Left lobe of liver (tissue), 2 donors: ENCODE measurements at regions not wholly inside any gene's neighbourhood (a gene's known extent, or its start where the extent isn't known, plus 50 kb on each side); places are given as distances from the start of the nearest gene placed in this dataset.
"Not testable (repeated sequence)": the region's sequence is repeated elsewhere in the genome, so short reads cannot be mapped to it uniquely, and the experiment has no call there.

ENCODE experiments used
- ATAC-seq: fragments of 200-7000 bp; cut with Tn5 transposase; one replicate; pipeline ENCODE4 v1.9.1; 2020; ENCODE audit warnings: mild to moderate bottlenecking, moderate library complexity
- DNase-seq: peaks from one replicate; pipeline ENCODE4 v3.0.0-alpha.2; 2020; ENCODE audit warnings: low spot score
- donor health status: DM: no; HTN: no; CAD: no; lungs with moderate emphysema.
- donor health status: DM: no; HTN: yes; CAD: no.

DNA sequence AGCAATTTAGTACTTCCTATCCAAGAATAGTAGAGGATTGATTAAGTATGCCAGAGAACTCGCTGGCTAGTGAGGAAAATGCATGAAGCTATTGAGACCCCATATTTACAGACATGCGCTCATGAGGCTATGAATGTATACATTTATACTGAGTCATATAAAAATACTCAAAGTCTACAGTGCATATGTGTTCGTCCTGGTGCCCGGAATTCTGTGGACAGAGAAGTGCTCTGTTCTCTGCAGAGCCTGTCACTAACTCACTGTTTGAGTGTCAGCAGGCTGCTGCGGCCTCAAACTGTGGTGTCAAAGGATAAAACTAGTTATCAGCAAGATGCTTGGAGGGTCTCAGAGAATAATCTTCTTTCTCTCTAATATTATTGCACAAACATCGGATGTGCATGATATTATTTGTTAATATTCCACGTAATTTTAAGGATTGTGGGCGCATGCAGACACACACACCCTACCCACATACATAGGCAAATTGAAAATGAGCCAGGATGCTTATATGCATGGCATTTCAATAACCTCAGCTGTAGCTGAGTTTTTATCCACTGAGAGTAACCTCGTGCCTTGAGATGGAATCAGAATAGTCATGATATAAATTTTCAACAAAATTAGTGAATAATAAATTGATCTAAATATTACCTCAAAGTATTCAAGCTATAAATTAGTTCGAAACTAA lies 50.0 kb upstream of the TSC22D2 start:
- DNase-seq (no peak), ATAC-seq (no peak)

DNA sequence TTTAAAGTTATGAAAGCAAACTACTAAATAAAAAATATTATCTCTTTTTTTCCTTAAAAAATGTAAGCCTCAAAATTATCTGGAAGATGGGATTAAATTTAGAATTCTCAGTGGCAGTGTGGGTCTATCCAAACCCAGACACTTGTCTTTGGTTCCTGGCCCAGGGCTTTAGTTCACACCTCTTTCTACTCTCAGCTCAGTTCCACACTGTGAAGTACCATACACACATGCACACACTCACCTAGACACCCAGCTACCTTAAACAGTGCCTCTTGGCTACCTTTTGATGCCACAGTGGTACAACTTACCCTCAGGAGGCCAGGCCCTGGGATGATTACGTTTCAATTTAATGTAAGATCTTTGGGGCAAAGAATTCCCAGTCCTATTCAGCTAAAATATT lies 51.0 kb upstream of the TSC22D2 start:
- no peak for ATAC-seq
- no peak for DNase-seq

DNA sequence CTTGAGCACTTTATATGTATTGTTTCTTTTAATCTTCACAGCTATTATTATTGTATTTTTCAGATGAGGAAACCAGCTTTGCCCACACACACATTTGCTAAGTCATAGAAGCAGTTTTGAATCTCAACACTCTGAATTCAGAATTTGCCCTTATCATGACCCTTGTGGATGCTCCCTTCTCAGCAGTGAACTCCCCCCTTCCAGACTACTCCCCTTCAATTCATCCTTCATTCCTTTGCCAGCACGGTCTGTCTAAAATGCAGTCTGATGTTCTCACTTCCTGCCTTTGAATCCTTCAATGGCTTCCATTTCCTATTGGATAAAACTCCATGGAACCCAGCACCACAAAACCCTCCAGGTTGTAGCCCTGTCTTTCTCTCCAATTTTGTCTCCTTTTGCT lies 52.5 kb upstream of the TSC22D2 start:
- no peak for ATAC-seq
- DNase-seq, result no peak

- ATAC-seq (no peak), DNase-seq (no peak)
Measured at GRCh38 chr3:150352931-150353330, 55.2 kb upstream of the TSC22D2 start.

DNA sequence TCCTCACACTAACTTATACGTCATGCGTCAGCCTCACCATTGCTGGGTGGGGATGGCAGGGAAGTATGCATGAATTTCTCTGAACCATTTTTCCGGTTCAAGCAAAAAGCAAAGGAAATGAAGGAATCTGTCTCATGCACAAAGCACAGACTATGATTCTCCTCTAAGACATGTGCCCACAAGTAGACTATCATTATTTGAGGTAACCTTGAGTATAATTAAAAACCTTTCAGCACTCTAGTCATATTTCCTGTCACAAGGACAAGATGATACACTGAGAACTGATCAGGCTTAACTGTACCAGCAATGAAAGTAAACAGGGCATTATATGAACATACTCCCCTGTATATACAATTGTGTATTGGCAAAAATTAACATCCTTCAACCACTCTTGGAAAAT lies 56.7 kb upstream of the TSC22D2 start:
- DNase-seq (no peak), ATAC-seq (no peak)

DNA sequence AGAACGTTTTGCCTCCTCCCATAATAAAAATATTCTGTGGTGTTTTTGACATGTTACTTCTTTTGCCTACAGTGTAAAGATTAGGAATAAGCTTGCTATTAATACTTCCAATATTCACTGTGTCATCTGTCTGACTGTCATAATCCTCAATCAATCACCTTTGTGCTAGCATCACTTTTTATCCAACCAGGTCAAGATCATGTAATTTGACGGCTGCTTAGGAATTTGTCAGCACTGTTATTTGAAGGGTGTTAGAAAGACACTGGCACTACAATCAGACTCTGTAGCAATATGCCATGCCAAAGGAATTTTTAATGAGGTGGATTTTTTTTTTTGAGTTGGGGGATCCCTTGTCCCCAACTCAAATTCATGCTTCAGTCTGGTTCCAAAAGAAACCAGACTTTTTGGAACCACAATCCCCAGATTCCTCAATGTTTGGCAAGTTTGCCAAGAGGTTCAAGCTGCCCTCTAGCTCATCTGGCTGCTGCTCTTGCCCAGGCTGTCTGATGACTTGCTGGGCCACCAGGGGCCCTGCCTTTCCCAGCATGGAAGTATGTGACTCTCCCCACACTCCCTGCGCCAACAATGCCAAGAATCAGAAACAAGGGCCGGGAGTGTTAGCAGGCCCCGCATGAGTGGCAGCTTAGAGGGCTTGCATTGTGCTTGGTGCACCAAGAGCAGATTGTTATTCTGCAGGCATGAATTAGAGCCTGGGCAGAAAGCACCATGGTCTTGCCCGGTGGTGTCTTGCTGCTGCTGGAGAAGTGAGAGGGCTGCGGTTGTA lies 58.6 kb upstream of the TSC22D2 start:
- DNase-seq (no peak), ATAC-seq (no peak)

DNA sequence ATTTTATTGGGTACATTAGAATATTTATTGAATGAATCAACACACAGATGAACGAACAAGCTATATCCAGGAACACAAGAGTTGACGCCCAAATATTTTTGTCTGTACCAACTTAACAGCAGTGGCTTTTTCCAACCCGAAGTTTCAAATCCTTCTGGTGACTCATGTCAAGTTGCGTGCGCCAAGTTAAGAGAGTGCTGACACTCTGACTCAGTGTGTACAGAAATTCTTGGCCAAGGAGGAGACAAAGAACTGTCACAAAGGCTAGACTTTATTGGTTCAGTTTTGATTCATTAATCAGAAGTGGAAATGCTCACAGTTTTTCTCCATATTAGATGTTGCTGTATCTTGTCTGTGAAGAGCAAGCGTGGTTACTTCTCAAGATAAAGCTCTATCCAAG lies 59.6 kb upstream of the TSC22D2 start:
- no peak for ATAC-seq
- DNase-seq, result no peak

- ATAC-seq (no peak), DNase-seq (no peak)
Measured at GRCh38 chr3:150346981-150347863, 60.9 kb upstream of the TSC22D2 start.

DNA sequence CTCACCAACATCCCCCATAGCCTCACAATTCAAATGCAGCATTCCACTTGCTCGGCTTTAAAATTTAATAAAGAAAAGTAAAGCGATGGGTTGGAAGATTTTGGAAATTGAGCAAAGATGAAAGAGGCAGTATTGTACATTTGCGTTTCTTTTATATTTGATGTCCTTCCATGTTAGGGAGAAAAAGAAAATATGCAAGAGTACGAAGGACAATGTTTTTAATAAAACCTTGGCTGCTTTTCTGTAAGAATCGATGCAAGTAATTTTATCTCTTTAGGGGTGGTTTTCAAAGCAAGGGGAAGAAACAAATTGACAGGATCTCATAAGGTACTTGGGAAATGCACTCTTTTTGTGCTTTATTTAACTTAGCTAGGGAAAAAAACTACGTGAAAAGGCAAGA lies 61.8 kb upstream of the TSC22D2 start:
- ATAC-seq, result no peak
- no peak for DNase-seq

- DNase-seq (peak; percentile 50), ATAC-seq (peak; percentile 84)
Measured at GRCh38 chr3:150345021-150345538, 63.0 kb upstream of the TSC22D2 start.

DNA sequence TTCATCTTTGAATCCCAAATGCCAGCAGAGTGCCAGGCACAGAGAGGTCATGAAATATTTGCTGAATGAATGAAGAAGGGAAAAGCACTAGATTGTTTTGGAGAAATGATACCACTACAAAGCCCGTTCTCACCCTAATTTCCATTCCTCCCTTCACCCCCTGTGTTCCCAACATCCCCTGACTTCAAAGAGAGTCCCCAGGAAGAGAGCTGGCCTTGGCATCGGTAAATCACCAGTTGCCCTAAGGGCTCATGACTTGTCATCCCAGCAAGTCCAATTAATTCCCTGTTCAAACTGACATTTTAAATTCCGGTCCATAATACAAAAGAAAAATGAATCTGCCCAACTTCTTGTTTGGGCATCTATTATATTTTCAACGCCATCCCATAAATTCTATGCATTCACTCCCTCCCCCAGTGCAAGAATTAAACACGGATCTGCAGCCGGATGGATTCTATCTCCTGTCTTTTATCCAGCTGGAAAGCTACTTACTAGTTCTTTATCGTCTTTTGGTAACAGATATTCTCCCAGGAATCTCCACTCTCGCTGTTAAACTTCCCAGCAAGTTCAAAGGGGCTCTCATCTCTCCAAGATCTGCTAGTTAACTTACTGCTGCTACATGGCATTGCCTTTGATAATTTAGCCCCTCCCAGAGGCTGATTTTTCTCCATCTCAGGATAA lies 63.9 kb upstream of the TSC22D2 start:
- ATAC-seq (no peak), DNase-seq (no peak)

- no peak for DNase-seq
- ATAC-seq, result no peak
Measured at GRCh38 chr3:150342896-150343467, 65.1 kb upstream of the TSC22D2 start.

GRCh38 chr3:150341891-150342290 lies 66.2 kb upstream of the TSC22D2 start:
- DNase-seq (no peak), ATAC-seq (no peak)

GRCh38 chr3:150336363-150336762 lies 71.7 kb upstream of the TSC22D2 start:
- ATAC-seq, DNase-seq: not testable (repeated sequence)

- DNase-seq, result no peak
- ATAC-seq, result no peak
Measured at GRCh38 chr3:150335631-150336030, 72.5 kb upstream of the TSC22D2 start.

- no peak for ATAC-seq
- no peak for DNase-seq
Measured at GRCh38 chr3:150334974-150335373, 73.1 kb upstream of the TSC22D2 start.

DNA sequence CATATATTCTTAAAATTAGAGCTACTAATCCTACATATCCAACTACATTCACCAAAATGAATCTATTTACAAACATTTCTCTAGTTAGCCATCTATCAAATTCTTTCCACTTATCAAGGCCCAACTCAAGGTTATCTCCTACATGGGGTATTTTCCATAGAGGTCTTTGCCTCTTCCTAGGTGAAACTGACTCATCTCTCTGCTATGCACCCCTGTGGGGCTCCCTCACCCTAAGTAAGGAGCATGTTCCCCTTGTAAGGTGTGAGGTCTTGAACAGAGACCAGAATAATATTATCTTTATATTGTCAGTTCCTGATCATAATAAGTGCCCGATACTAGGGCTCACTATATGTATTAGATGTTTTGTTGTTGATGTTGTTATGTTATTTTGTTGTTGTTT lies 74.6 kb upstream of the TSC22D2 start:
- ATAC-seq, result no peak
- no peak for DNase-seq

DNA sequence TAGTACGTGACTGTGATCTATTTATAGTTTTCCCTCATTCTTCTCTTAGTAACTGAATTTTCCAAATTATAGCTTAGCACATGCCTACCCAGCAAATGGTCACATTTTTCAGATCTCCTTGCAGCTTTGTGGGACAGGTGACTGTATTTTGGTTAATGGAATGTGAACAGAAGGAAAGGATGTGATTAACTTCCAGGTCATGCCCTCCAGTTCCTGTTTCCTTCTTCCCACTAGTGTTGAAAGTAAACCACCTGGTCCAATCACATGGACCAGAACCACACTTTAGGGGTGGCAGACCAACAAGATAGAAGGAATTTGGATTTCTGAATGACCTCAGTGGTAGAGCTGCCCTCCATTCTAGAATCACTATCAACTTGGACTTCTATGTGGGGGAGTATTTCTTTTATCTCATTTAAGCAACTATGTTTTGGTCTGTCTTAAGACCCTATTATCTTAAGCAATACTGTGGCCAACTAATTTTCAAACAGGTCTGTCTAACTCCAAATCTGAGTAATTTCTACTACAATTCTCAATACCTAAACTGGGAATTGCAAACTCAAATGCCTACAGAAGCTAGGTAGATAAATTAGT lies 76.0 kb upstream of the TSC22D2 start:
- ATAC-seq (no peak), DNase-seq (no peak)

DNA sequence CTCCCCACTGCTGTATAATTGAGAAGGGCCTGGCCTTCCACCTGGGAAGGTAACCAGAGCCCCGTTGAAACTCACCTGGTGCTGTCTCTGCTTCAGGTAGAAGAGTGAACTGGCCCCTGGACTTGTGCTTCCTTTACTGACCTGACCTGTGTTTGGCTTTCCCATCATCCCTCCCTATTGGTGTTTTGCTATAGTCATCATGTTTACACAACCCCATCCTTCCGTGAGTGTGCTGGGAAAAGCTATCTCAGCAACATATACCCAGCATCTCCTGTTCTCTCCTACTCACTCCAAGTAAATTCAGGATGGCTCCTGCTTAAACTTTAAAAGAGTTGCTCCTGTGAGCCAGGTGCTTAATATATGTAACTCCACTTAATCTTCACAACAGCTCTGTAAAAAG lies 77.2 kb upstream of the TSC22D2 start:
- no peak for DNase-seq
- no peak for ATAC-seq

DNA sequence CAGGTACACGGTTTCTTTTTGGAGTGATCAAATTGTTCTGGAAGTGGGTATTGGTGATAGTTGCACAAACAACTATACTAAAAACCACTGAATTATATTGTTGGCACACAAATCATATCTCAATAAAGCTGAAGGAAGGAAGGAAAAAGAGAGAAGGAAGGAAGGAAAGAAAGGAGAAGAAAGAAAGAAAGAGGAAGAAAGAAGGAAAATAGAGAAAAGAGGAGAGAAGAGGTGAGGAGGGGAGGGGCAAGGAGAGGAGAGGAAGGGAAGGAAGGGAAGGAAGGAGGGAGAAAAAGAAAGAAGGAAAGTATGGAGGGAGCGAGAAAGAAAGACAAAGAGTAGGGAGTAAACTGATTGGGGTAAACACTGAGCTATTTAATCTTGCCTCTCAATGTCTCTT lies 77.9 kb upstream of the TSC22D2 start:
- no peak for DNase-seq
- ATAC-seq, result no peak
